ACC112 (cell line): ENCODE measurements at regions not wholly inside any gene's neighbourhood (a gene's known extent, or its start where the extent isn't known, plus 50 kb on each side); places are given as distances from the start of the nearest gene placed in this dataset.

Source experiments
- H2AFZ ChIP-seq: fragments of 200-600 bp; sonication (generic); one replicate; pipeline ENCODE4 v1.6.0; 2017; ENCODE audit warnings: antibody characterized with exemption, low read length; ENCODE audit not compliant: unreplicated experiment
- H3K27ac ChIP-seq: fragments of 200-600 bp; sonication (generic); 2 replicates; pipeline ENCODE4 v1.5.1; 2014; ENCODE audit warnings: low read depth, mild to moderate bottlenecking, antibody characterized with exemption, low read length, moderate library complexity
- H3K27me3 ChIP-seq: fragments of 200-600 bp; sonication (generic); 2 replicates; pipeline ENCODE4 v1.6.1; 2014; ENCODE audit warnings: mild to moderate bottlenecking, antibody characterized with exemption, low read length, moderate library complexity, mixed read lengths; ENCODE audit not compliant: insufficient read depth
- H3K36me3 ChIP-seq: fragments of 200-600 bp; sonication (generic); 2 replicates; pipeline ENCODE4 v1.6.1; 2016; ENCODE audit warnings: mild to moderate bottlenecking, antibody characterized with exemption, low read length, moderate library complexity, mixed read lengths; ENCODE audit not compliant: insufficient read depth
- H3K4me1 ChIP-seq: fragments of 200-600 bp; sonication (generic); one replicate; pipeline ENCODE4 v1.6.1; 2016; ENCODE audit warnings: low read length, mixed read lengths; ENCODE audit not compliant: insufficient read depth, unreplicated experiment, control insufficient read depth
- H3K4me3 ChIP-seq: fragments of 200-600 bp; sonication (generic); 2 replicates; pipeline ENCODE4 v1.5.1; 2014; ENCODE audit warnings: mild to moderate bottlenecking, low read depth, low read length
- H3K79me2 ChIP-seq: fragments of 200-600 bp; sonication (generic); one replicate; pipeline ENCODE4 v1.6.0; 2016; ENCODE audit warnings: low read length; ENCODE audit not compliant: control insufficient read depth, unreplicated experiment, insufficient read depth

GRCh38 chr2:204012072-204012653 is 75.6 kb downstream of the ICOS start:
- Histone ChIP-seq H3K4me3 (no peak overlapping the region), H3K36me3 (no peaks in the 10 kb centered on the region), H2AFZ (no peak overlapping the region), H3K27ac (no peak overlapping the region), H3K79me2 (no peaks in the 10 kb centered on the region), H3K27me3 (peaks cover 57% of the 10 kb centered on the region), H3K4me1 (no peaks in the 10 kb centered on the region)

GRCh38 chr2:204015118-204015843 is 78.7 kb downstream of the ICOS start:
- Histone ChIP-seq H3K27ac (no peak overlapping the region), H2AFZ (no peak overlapping the region), H3K4me3 (no peak overlapping the region), H3K4me1 (no peaks in the 10 kb centered on the region), H3K27me3 (peaks cover 75% of the 10 kb centered on the region), H3K36me3 (no peaks in the 10 kb centered on the region), H3K79me2 (no peaks in the 10 kb centered on the region)

- Histone ChIP-seq H3K36me3 (no peaks in the 10 kb centered on the region), H3K79me2 (no peaks in the 10 kb centered on the region), H3K27ac (no peak overlapping the region), H3K4me1 (no peaks in the 10 kb centered on the region), H3K27me3 (peaks cover 64% of the 10 kb centered on the region), H2AFZ (no peak overlapping the region), H3K4me3 (no peak overlapping the region)
Measured at GRCh38 chr2:204018717-204019116, 82.2 kb downstream of the ICOS start.

GRCh38 chr2:204019572-204020501 is 83.3 kb downstream of the ICOS start:
- no peaks in the 10 kb centered on the region for H3K36me3 ChIP-seq
- no peak overlapping the region for H2AFZ ChIP-seq
- H3K79me2 ChIP-seq = no peaks in the 10 kb centered on the region
- H3K4me3 ChIP-seq = no peak overlapping the region
- no peaks in the 10 kb centered on the region for H3K4me1 ChIP-seq
- no peak overlapping the region for H3K27ac ChIP-seq
- H3K27me3 ChIP-seq = peaks cover 60% of the 10 kb centered on the region

- no peak overlapping the region for H3K4me3 ChIP-seq
- H3K27ac ChIP-seq = no peak overlapping the region
- no peaks in the 10 kb centered on the region for H3K36me3 ChIP-seq
- H3K4me1 ChIP-seq = no peaks in the 10 kb centered on the region
- H2AFZ ChIP-seq = no peak overlapping the region
- H3K27me3 ChIP-seq = peaks cover 61% of the 10 kb centered on the region
- H3K79me2 ChIP-seq = no peaks in the 10 kb centered on the region
Measured at GRCh38 chr2:204021290-204022081, 84.9 kb downstream of the ICOS start.

- H3K27me3 ChIP-seq = peaks cover 54% of the 10 kb centered on the region
- no peak overlapping the region for H2AFZ ChIP-seq
- no peaks in the 10 kb centered on the region for H3K36me3 ChIP-seq
- no peaks in the 10 kb centered on the region for H3K79me2 ChIP-seq
- H3K4me3 ChIP-seq = no peak overlapping the region
- no peak overlapping the region for H3K27ac ChIP-seq
- no peaks in the 10 kb centered on the region for H3K4me1 ChIP-seq
Measured at GRCh38 chr2:204022550-204022949, 86.0 kb downstream of the ICOS start.

GRCh38 chr2:204023088-204023487 is 86.5 kb downstream of the ICOS start:
- no peaks in the 10 kb centered on the region for H3K36me3 ChIP-seq
- H3K4me3 ChIP-seq = no peak overlapping the region
- no peak overlapping the region for H3K27ac ChIP-seq
- no peaks in the 10 kb centered on the region for H3K79me2 ChIP-seq
- H3K4me1 ChIP-seq = no peaks in the 10 kb centered on the region
- peaks cover 52% of the 10 kb centered on the region for H3K27me3 ChIP-seq
- H2AFZ ChIP-seq = no peak overlapping the region

- no peak overlapping the region for H3K27ac ChIP-seq
- H3K27me3 ChIP-seq = peaks cover 44% of the 10 kb centered on the region
- H2AFZ ChIP-seq = no peak overlapping the region
Measured at GRCh38 chr2:204024503-204024902, 87.9 kb downstream of the ICOS start.

GRCh38 chr2:204024906-204025475 is 88.4 kb downstream of the ICOS start:
- Histone ChIP-seq H3K36me3 (no peaks in the 10 kb centered on the region), H3K4me1 (no peaks in the 10 kb centered on the region), H3K27me3 (peaks cover 48% of the 10 kb centered on the region), H2AFZ (no peak overlapping the region), H3K79me2 (no peaks in the 10 kb centered on the region), H3K4me3 (no peak overlapping the region), H3K27ac (no peak overlapping the region)

More at GRCh38 chr2:204024503-204024902, 87.9 kb downstream of the ICOS start:
- Histone ChIP-seq H3K79me2 (no peaks in the 10 kb centered on the region), H3K4me1 (no peaks in the 10 kb centered on the region), H3K4me3 (no peak overlapping the region), H3K36me3 (no peaks in the 10 kb centered on the region)

GRCh38 chr2:204026294-204026693 is 89.7 kb downstream of the ICOS start:
- H3K36me3 ChIP-seq = no peaks in the 10 kb centered on the region
- no peak overlapping the region for H2AFZ ChIP-seq
- no peak overlapping the region for H3K27ac ChIP-seq
- H3K79me2 ChIP-seq = no peaks in the 10 kb centered on the region
- peaks cover 61% of the 10 kb centered on the region for H3K27me3 ChIP-seq
- H3K4me1 ChIP-seq = no peaks in the 10 kb centered on the region
- no peak overlapping the region for H3K4me3 ChIP-seq
